WTC11 (cell line): ENCODE measurements at regions not wholly inside any gene's neighbourhood (a gene's known extent, or its start where the extent isn't known, plus 50 kb on each side); places are given as distances from the start of the nearest gene placed in this dataset.

Experiments used
- ATAC-seq: fragments of 200-7000 bp; cut with Tn5 transposase; 2 replicates; pipeline ENCODE4 v1.10.0; 2021; ENCODE audit warnings: mild to moderate bottlenecking, moderate library complexity
- CTCF ChIA-PET: fragments of 300-600 bp; sonication (Branson Sonifier 250); formaldehyde crosslinking; loops from one replicate; lab custom pipeline; 2021; ENCODE audit warnings: antibody characterized with exemption; lab: Charles Lee
- POLR2A ChIA-PET: fragments of 350-600 bp; sonication (Branson Sonifier 250); formaldehyde crosslinking; loops from one replicate; lab custom pipeline; 2021; ENCODE audit warnings: antibody characterized with exemption; lab: Charles Lee
- DNase-seq: peaks from one replicate; pipeline ENCODE4 v3.0.0; 2021; ENCODE audit warnings: low spot score
- H3K27ac Mint-ChIP-seq: 2 replicates; pipeline ENCODE4 v1.8.0; 2021; ENCODE audit warnings: mixed read lengths
- H3K27me3 Mint-ChIP-seq: 2 replicates; pipeline ENCODE4 v1.8.0; 2021; ENCODE audit warnings: low read depth, mild to moderate bottlenecking, moderate library complexity, mixed read lengths
- H3K36me3 Mint-ChIP-seq: 2 replicates; pipeline ENCODE4 v1.8.0; 2021; ENCODE audit warnings: mixed read lengths
- H3K4me1 Mint-ChIP-seq: 2 replicates; pipeline ENCODE4 v1.8.0; 2022; ENCODE audit warnings: mixed read lengths
- H3K4me3 Mint-ChIP-seq: 2 replicates; pipeline ENCODE4 v1.8.0; 2021; ENCODE audit warnings: mild to moderate bottlenecking, moderate library complexity, mixed read lengths
- H3K9me3 Mint-ChIP-seq: 2 replicates; pipeline ENCODE4 v1.8.0; 2021; ENCODE audit warnings: mixed read lengths
- ATF1 ChIP-seq: sonication (generic); formaldehyde crosslinking; IDR thresholded peaks from 2 replicates; pipeline ENCODE4 v1.8.1; 2023; ENCODE audit warnings: mild to moderate bottlenecking, moderate library complexity, missing genetic modification reagents
- ELF4 ChIP-seq: sonication (generic); formaldehyde crosslinking; IDR thresholded peaks from 2 replicates; pipeline ENCODE4 v1.8.1; 2022; ENCODE audit warnings: low read depth, mild to moderate bottlenecking, moderate library complexity, missing genetic modification reagents
- FOXJ3 ChIP-seq: sonication (generic); formaldehyde crosslinking; IDR thresholded peaks from 2 replicates; pipeline ENCODE4 v1.9.0; 2021; ENCODE audit warnings: missing genetic modification reagents, mild to moderate bottlenecking, borderline replicate concordance
- FOXK1 ChIP-seq: sonication (generic); formaldehyde crosslinking; IDR thresholded peaks from 2 replicates; pipeline ENCODE4 v1.8.0; 2022; ENCODE audit warnings: mild to moderate bottlenecking, moderate library complexity, missing genetic modification reagents
- FOXP1 ChIP-seq: sonication (generic); formaldehyde crosslinking; IDR thresholded peaks from 2 replicates; pipeline ENCODE4 v1.8.0; 2022; ENCODE audit warnings: missing genetic modification reagents, mild to moderate bottlenecking, moderate library complexity, borderline replicate concordance
- HMGA2 ChIP-seq: fragments of 250-450 bp; sonication (Bioruptor Pico); IDR thresholded peaks from 2 replicates; pipeline ENCODE4 v1.4.0; 2021; ENCODE audit warnings: mild to moderate bottlenecking, moderate library complexity
- NFE2L1 ChIP-seq: sonication (generic); formaldehyde crosslinking; IDR thresholded peaks from 2 replicates; pipeline ENCODE4 v1.8.1; 2023; ENCODE audit warnings: missing genetic modification reagents
- NR2C2 ChIP-seq: sonication (generic); formaldehyde crosslinking; IDR thresholded peaks from 2 replicates; pipeline ENCODE4 v1.8.0; 2022; ENCODE audit warnings: mild to moderate bottlenecking, missing genetic modification reagents
- NR3C1 ChIP-seq: sonication (generic); formaldehyde crosslinking; conservative IDR thresholded peaks from 2 replicates; pipeline ENCODE4 v1.8.1; 2023; ENCODE audit warnings: low read depth, mild to moderate bottlenecking, missing genetic modification reagents
- PREB ChIP-seq: sonication (generic); formaldehyde crosslinking; IDR thresholded peaks from 2 replicates; pipeline ENCODE4 v1.8.1; 2022; ENCODE audit warnings: mild to moderate bottlenecking, missing genetic modification reagents, moderate library complexity, borderline replicate concordance
- RELA ChIP-seq: sonication (generic); formaldehyde crosslinking; IDR thresholded peaks from 2 replicates; pipeline ENCODE4 v1.8.1; 2022; ENCODE audit warnings: missing genetic modification reagents, mild to moderate bottlenecking, borderline replicate concordance
- SMAD4 ChIP-seq: sonication (generic); formaldehyde crosslinking; IDR thresholded peaks from 2 replicates; pipeline ENCODE4 v1.8.0; 2022; ENCODE audit warnings: mild to moderate bottlenecking, missing genetic modification reagents
- STAT6 ChIP-seq: sonication (generic); formaldehyde crosslinking; conservative IDR thresholded peaks from 2 replicates; pipeline ENCODE4 v1.8.1; 2023; ENCODE audit warnings: mild to moderate bottlenecking, low read depth, missing genetic modification reagents, moderate library complexity
- TP53 ChIP-seq: sonication (generic); formaldehyde crosslinking; IDR thresholded peaks from 2 replicates; pipeline ENCODE4 v1.8.1; 2023; ENCODE audit warnings: mild to moderate bottlenecking, missing genetic modification reagents
- ZNF121 ChIP-seq: sonication (generic); formaldehyde crosslinking; IDR thresholded peaks from 2 replicates; pipeline ENCODE4 v1.8.0; 2023; ENCODE audit warnings: missing genetic modification reagents
- ZNF138 ChIP-seq: sonication (generic); formaldehyde crosslinking; conservative IDR thresholded peaks from 2 replicates; pipeline ENCODE4 v1.8.1; 2022; ENCODE audit warnings: mild to moderate bottlenecking, moderate library complexity, missing genetic modification reagents
- ZNF219 ChIP-seq: sonication (generic); formaldehyde crosslinking; IDR thresholded peaks from 2 replicates; pipeline ENCODE4 v1.8.0; 2023; ENCODE audit warnings: missing genetic modification reagents, mild to moderate bottlenecking, borderline replicate concordance
- ZNF263 ChIP-seq: sonication (generic); formaldehyde crosslinking; IDR thresholded peaks from 2 replicates; pipeline ENCODE4 v1.8.1; 2022; ENCODE audit warnings: low read depth, mild to moderate bottlenecking, moderate library complexity, missing genetic modification reagents
- ZNF396 ChIP-seq: fragments of 250-450 bp; sonication (Bioruptor Pico); IDR thresholded peaks from 2 replicates; pipeline ENCODE4 v1.8.0; 2021; ENCODE audit warnings: mild to moderate bottlenecking, moderate library complexity, borderline replicate concordance
- ZNF423 ChIP-seq: fragments of 250-450 bp; sonication (Bioruptor Pico); IDR thresholded peaks from 2 replicates; pipeline ENCODE4 v2.1.2; 2022; ENCODE audit warnings: mild to moderate bottlenecking, moderate library complexity
- TF ChIP-seq, protein P1 (sequence below): sonication (generic); formaldehyde crosslinking; IDR thresholded peaks from 2 replicates; pipeline ENCODE4 v1.8.1; 2023; ENCODE audit warnings: mild to moderate bottlenecking, missing genetic modification reagents
- TF ChIP-seq, protein P2 (sequence below): sonication (generic); formaldehyde crosslinking; IDR thresholded peaks from 2 replicates; pipeline ENCODE4 v1.8.0; 2023; ENCODE audit warnings: missing genetic modification reagents
- TF ChIP-seq, protein P3 (sequence below): sonication (generic); formaldehyde crosslinking; IDR thresholded peaks from 2 replicates; pipeline ENCODE4 v1.8.1; 2023; ENCODE audit warnings: mild to moderate bottlenecking, missing genetic modification reagents

GRCh38 chr3:5293207-5293606 lies 105.7 kb downstream of the EDEM1 start (continued):
- no peak for TF ChIP-seq SMAD4 (CRISPR knock-in tag)
- no peak for TF ChIP-seq NFE2L1 (CRISPR knock-in tag)
- no peak for TF ChIP-seq ZNF219 (CRISPR knock-in tag)
- TF ChIP-seq, protein P1, sequence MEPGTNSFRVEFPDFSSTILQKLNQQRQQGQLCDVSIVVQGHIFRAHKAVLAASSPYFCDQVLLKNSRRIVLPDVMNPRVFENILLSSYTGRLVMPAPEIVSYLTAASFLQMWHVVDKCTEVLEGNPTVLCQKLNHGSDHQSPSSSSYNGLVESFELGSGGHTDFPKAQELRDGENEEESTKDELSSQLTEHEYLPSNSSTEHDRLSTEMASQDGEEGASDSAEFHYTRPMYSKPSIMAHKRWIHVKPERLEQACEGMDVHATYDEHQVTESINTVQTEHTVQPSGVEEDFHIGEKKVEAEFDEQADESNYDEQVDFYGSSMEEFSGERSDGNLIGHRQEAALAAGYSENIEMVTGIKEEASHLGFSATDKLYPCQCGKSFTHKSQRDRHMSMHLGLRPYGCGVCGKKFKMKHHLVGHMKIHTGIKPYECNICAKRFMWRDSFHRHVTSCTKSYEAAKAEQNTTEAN, result no peak
- no peak for TF ChIP-seq ATF1 (CRISPR knock-in tag)
- TF ChIP-seq ZNF263 (CRISPR knock-in tag), result no peak
- TF ChIP-seq HMGA2 (CRISPR knock-in tag), result no peak
- no peak for TF ChIP-seq ZNF138 (CRISPR knock-in tag)
- TF ChIP-seq NR2C2 (CRISPR knock-in tag), result no peak
- no peak for TF ChIP-seq ELF4 (CRISPR knock-in tag)
- no peak for TF ChIP-seq FOXJ3 (CRISPR knock-in tag)
- no peak for TF ChIP-seq NR3C1 (CRISPR knock-in tag)

GRCh38 chr3:5294356-5294755 lies 106.8 kb downstream of the EDEM1 start:
- ChIA-PET CTCF (no interaction called here), POLR2A (interaction anchor here (0.6 kb wide), 1 partner anchor 45 kb away, joined by 7 read pairs; no protein-coding TSS in a partner anchor)
- Mint-ChIP-seq H3K27ac (no peak overlapping the region), H3K4me3 (no peak overlapping the region), H3K4me1 (peaks cover 11% of the 10 kb centered on the region), H3K36me3 (peaks cover 7% of the 10 kb centered on the region), H3K9me3 (peaks cover 69% of the 10 kb centered on the region), H3K27me3 (peaks cover 6% of the 10 kb centered on the region)
- ATAC-seq (no peak), DNase-seq (no peak)
- TF ChIP-seq, protein P2, sequence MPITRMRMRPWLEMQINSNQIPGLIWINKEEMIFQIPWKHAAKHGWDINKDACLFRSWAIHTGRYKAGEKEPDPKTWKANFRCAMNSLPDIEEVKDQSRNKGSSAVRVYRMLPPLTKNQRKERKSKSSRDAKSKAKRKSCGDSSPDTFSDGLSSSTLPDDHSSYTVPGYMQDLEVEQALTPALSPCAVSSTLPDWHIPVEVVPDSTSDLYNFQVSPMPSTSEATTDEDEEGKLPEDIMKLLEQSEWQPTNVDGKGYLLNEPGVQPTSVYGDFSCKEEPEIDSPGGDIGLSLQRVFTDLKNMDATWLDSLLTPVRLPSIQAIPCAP (CRISPR knock-in tag), result no peak

DNA sequence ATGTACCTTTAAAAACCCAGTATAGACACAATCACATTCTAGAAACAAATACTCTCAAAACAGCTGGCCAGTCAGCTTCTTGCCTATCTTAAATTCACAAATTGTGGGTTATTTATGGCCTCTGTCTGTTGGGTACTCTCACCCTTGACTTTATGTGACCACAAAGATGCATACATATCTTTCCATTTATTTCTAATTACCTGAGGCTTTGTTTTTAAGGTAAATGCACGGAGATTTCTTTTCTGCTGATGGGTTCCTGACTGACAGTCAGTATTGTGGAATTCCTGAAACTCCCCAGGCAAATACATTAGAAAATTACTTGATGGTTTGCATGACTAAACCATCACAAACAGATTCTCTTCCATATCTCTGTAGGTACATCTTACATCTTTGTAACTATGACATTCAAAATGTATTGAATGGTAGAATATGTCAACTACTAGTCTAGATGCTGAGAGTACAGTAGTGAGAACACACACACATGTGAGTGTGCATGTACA lies 107.7 kb downstream of the EDEM1 start:
- DNase-seq, result no peak
- Mint-ChIP-seq H3K27me3 (peaks cover 7% of the 10 kb centered on the region), H3K27ac (no peak overlapping the region), H3K36me3 (peaks cover 4% of the 10 kb centered on the region), H3K4me1 (peaks cover 11% of the 10 kb centered on the region), H3K4me3 (no peak overlapping the region), H3K9me3 (peaks cover 68% of the 10 kb centered on the region)
- ATAC-seq, result no peak
- ChIA-PET POLR2A (no interaction called here), CTCF (no interaction called here)
- TF ChIP-seq RELA (CRISPR knock-in tag) (no peak), FOXK1 (no peak), SMAD4 (CRISPR knock-in tag) (no peak), PREB (no peak), FOXP1 (CRISPR knock-in tag) (no peak), STAT6 (CRISPR knock-in tag) (no peak), TP53 (CRISPR knock-in tag) (no peak), ZNF423 (CRISPR knock-in tag) (no peak), ZNF396 (CRISPR knock-in tag) (no peak), ZNF121 (CRISPR knock-in tag) (no peak)
- TF ChIP-seq, protein P3, sequence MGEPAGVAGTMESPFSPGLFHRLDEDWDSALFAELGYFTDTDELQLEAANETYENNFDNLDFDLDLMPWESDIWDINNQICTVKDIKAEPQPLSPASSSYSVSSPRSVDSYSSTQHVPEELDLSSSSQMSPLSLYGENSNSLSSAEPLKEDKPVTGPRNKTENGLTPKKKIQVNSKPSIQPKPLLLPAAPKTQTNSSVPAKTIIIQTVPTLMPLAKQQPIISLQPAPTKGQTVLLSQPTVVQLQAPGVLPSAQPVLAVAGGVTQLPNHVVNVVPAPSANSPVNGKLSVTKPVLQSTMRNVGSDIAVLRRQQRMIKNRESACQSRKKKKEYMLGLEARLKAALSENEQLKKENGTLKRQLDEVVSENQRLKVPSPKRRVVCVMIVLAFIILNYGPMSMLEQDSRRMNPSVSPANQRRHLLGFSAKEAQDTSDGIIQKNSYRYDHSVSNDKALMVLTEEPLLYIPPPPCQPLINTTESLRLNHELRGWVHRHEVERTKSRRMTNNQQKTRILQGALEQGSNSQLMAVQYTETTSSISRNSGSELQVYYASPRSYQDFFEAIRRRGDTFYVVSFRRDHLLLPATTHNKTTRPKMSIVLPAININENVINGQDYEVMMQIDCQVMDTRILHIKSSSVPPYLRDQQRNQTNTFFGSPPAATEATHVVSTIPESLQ (CRISPR knock-in tag), result no peak
- TF ChIP-seq, protein P1, result no peak
